ENCODE measurements at regions not wholly inside any gene's neighbourhood (a gene's known extent, or its start where the extent isn't known, plus 50 kb on each side); places are given as distances from the start of the nearest gene placed in this dataset.

DNA sequence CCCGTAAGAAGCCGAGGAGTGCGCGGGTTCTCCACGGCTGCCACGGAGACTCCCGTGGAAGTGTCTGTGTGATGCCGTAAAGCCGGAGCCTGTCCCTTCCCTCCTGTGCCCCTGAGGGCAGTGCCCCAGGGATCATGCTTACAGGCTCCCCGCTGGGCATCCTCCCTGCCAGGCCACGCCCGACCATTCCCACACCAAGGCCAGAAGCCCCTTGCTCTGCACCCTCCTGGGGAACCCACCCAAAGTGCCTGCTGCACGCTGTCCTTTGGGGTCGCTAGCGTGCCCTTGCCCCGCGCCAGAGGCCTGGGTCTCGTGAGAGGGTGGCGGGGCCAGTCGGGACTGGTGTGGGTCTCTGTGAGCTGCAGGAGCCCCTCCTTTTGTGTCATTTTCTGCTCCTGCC lies 228.5 kb upstream of the C1orf174 start:
- H3K4me3 ChIP-seq: no peak overlapping the region
- no peak overlapping the region for H3K27ac ChIP-seq (replicated peaks in 1 of 4)
- no peak for TF ChIP-seq POLR2A (IDR thresholded peaks at IDR 0.05; ENCODE audit: low read depth)
- no peak for TF ChIP-seq EP300 (IDR thresholded peaks at IDR 0.05)
- TF ChIP-seq, protein P1, sequence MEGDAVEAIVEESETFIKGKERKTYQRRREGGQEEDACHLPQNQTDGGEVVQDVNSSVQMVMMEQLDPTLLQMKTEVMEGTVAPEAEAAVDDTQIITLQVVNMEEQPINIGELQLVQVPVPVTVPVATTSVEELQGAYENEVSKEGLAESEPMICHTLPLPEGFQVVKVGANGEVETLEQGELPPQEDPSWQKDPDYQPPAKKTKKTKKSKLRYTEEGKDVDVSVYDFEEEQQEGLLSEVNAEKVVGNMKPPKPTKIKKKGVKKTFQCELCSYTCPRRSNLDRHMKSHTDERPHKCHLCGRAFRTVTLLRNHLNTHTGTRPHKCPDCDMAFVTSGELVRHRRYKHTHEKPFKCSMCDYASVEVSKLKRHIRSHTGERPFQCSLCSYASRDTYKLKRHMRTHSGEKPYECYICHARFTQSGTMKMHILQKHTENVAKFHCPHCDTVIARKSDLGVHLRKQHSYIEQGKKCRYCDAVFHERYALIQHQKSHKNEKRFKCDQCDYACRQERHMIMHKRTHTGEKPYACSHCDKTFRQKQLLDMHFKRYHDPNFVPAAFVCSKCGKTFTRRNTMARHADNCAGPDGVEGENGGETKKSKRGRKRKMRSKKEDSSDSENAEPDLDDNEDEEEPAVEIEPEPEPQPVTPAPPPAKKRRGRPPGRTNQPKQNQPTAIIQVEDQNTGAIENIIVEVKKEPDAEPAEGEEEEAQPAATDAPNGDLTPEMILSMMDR (IDR thresholded peaks at IDR 0.05): no peak
- TF ChIP-seq POLR2AphosphoS5 (IDR thresholded peaks at IDR 0.05): no peak
- H3K4me1 ChIP-seq: no peaks in the 10 kb centered on the region
- WGBS: 93% methylated on average over 17 of the region's 20 CpGs
- DNase-seq (ENCODE audit: extremely low spot score): no peak
- intact Hi-C loops (cut with DNase I): no loop called here
- no peaks in the 10 kb centered on the region for H3K36me3 ChIP-seq
- peaks cover 0 to 38% (median 0%) of the 10 kb centered on the region in 4 donors for H3K27me3 ChIP-seq
- peaks cover 0 to 3% (median 0%) of the 10 kb centered on the region in 4 donors for H3K9me3 ChIP-seq

DNA sequence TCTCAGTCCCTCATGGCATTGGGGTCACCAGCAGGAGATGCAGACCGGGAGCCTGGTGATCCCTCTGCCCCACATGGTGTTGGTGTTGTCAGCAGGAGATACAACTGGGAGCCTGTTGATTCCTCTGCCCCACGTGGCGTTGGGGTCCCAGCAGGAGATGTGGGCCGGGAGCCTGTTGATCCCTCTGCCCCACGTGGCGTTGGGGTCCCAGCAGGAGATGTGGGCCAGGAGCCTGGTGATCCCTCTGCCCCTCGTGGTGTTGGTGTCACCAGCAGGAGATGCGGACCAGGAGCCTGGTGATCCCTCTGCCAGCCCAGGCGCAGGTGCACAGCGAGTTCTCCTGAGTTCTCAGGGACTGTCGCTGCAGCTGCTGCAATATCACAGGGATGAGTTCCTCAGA lies 229.6 kb upstream of the C1orf174 start:
- WGBS: 17% methylated on average over 1 of the region's 11 CpGs

DNA sequence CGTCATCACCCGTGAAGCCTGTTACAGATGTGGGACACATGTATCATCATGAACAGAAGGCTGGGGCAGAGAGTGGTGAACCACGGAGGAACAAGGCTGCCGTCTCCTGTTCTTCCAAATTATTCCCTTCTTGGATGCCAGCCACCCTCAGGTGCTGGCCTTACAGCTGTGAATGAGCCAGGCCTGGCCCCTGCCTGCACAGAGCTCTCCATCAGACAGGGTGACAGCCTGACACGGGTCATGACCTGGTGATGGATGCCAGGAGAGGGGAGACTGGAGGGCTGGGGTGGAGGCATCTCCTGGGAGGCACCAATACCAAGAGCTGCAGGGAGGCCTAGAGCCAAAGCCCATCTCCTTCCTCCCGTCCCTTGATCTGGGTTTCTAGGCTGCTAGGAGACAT lies 230.0 kb upstream of the C1orf174 start:
- intact Hi-C loops (cut with DNase I): no loop called here
- no peak for DNase-seq (ENCODE audit: extremely low spot score)
- H3K9me3 ChIP-seq: peaks cover 0 to 3% (median 0%) of the 10 kb centered on the region in 4 donors
- H3K4me3 ChIP-seq: no peak overlapping the region
- H3K27ac ChIP-seq (replicated peaks in 1 of 4): no peak overlapping the region
- no peaks in the 10 kb centered on the region for H3K36me3 ChIP-seq
- TF ChIP-seq EP300 (IDR thresholded peaks at IDR 0.05) (no peak), POLR2A (IDR thresholded peaks at IDR 0.05; ENCODE audit: low read depth) (no peak), POLR2AphosphoS5 (IDR thresholded peaks at IDR 0.05) (no peak)
- TF ChIP-seq, protein P1 (IDR thresholded peaks at IDR 0.05): no peak
- peaks cover 0 to 53% (median 0%) of the 10 kb centered on the region in 4 donors for H3K27me3 ChIP-seq
- 65% methylated on average over 6 of the region's 6 CpGs for WGBS
- H3K4me1 ChIP-seq: no peaks in the 10 kb centered on the region

More for the DNA sequence above, 229.6 kb upstream of the C1orf174 start:
- Histone ChIP-seq H3K4me1 (no peaks in the 10 kb centered on the region), H3K27me3 (peaks cover 0 to 49% (median 0%) of the 10 kb centered on the region in 4 donors), H3K9me3 (peaks cover 0 to 3% (median 0%) of the 10 kb centered on the region in 4 donors), H3K27ac (replicated peaks in 1 of 4) (no peak overlapping the region), H3K36me3 (no peaks in the 10 kb centered on the region), H3K4me3 (no peak overlapping the region)
- no peak for DNase-seq (ENCODE audit: extremely low spot score)
- intact Hi-C loops (cut with DNase I): no loop called here
- TF ChIP-seq, protein P1 (IDR thresholded peaks at IDR 0.05): no peak
- no peak for TF ChIP-seq EP300 (IDR thresholded peaks at IDR 0.05)
- no peak for TF ChIP-seq POLR2A (IDR thresholded peaks at IDR 0.05; ENCODE audit: low read depth)
- TF ChIP-seq POLR2AphosphoS5 (IDR thresholded peaks at IDR 0.05): no peak

DNA sequence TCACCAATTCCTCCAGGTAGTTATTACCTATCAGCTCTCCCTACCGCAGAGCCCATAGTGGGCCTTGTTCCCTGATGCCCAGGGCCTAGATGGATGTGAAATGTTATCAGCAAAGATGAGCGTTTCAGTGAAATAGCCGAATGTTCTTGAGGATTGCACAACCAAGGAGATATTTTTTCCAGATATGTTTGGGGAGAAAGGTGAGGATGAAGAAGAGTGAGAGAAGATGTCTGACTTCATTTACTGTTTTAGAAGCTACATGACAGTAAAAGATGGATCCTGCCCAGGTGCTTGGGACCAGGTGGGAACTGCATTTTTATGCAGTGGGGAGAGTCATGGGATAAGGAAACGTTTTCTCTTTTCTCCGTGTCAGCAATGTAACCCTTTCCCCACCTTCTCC lies 231.7 kb upstream of the C1orf174 start:
- Histone ChIP-seq H3K27ac (replicated peaks in 1 of 4) (no peak overlapping the region), H3K9me3 (peaks cover 0 to 1% (median 0%) of the 10 kb centered on the region in 4 donors), H3K4me1 (no peaks in the 10 kb centered on the region), H3K4me3 (no peak overlapping the region), H3K27me3 (peaks cover 0 to 56% (median 0%) of the 10 kb centered on the region in 4 donors), H3K36me3 (no peaks in the 10 kb centered on the region)
- 59% methylated on average over 5 of the region's 5 CpGs for WGBS
- intact Hi-C loops (cut with DNase I): no loop called here
- no peak for DNase-seq (ENCODE audit: extremely low spot score)
- TF ChIP-seq EP300 (IDR thresholded peaks at IDR 0.05) (no peak), POLR2AphosphoS5 (IDR thresholded peaks at IDR 0.05) (no peak), POLR2A (IDR thresholded peaks at IDR 0.05; ENCODE audit: low read depth) (no peak)
- TF ChIP-seq, protein P1 (IDR thresholded peaks at IDR 0.05): no peak
